ENCODE measurements at regions not wholly inside any gene's neighbourhood (a gene's known extent, or its start where the extent isn't known, plus 50 kb on each side); places are given as distances from the start of the nearest gene placed in this dataset.

- no peak overlapping the region for H3K4me3 ChIP-seq (ENCODE audit: low read length)
- DNase-seq (ENCODE audit: low read depth, low spot score): no peak
Observed at GRCh38 chr5:171637811-171638210, 147.8 kb upstream of the SMIM23 start.

- H3K4me3 ChIP-seq (ENCODE audit: low read length): no peak overlapping the region
- DNase-seq (ENCODE audit: low read depth, low spot score): no peak
Observed at GRCh38 chr5:171639205-171639621, 146.4 kb upstream of the SMIM23 start.

- no peak overlapping the region for H3K4me3 ChIP-seq (ENCODE audit: low read length)
- no peak for DNase-seq (ENCODE audit: low read depth, low spot score)
Observed at GRCh38 chr5:171639966-171640365, 145.7 kb upstream of the SMIM23 start.

GRCh38 chr5:171640480-171640879 lies 145.1 kb upstream of the SMIM23 start:
- no peak for DNase-seq (ENCODE audit: low read depth, low spot score)

GRCh38 chr5:171641891-171642290 lies 143.7 kb upstream of the SMIM23 start:
- no peak for DNase-seq (ENCODE audit: low read depth, low spot score)
- no peak overlapping the region for H3K4me3 ChIP-seq (ENCODE audit: low read length)

More at GRCh38 chr5:171640480-171640879, 145.1 kb upstream of the SMIM23 start:
- H3K4me3 ChIP-seq (ENCODE audit: low read length): no peak overlapping the region

GRCh38 chr5:171642894-171643293 lies 142.7 kb upstream of the SMIM23 start:
- no peak for DNase-seq (ENCODE audit: low read depth, low spot score)
- no peak overlapping the region for H3K4me3 ChIP-seq (ENCODE audit: low read length)

- DNase-seq (ENCODE audit: low read depth, low spot score): no peak
- no peak overlapping the region for H3K4me3 ChIP-seq (ENCODE audit: low read length)
Observed at GRCh38 chr5:171644536-171644935, 141.1 kb upstream of the SMIM23 start.

- no peak overlapping the region for H3K4me3 ChIP-seq (ENCODE audit: low read length)
- no peak for DNase-seq (ENCODE audit: low read depth, low spot score)
Observed at GRCh38 chr5:171646102-171647042, 139.2 kb upstream of the SMIM23 start.

DNA sequence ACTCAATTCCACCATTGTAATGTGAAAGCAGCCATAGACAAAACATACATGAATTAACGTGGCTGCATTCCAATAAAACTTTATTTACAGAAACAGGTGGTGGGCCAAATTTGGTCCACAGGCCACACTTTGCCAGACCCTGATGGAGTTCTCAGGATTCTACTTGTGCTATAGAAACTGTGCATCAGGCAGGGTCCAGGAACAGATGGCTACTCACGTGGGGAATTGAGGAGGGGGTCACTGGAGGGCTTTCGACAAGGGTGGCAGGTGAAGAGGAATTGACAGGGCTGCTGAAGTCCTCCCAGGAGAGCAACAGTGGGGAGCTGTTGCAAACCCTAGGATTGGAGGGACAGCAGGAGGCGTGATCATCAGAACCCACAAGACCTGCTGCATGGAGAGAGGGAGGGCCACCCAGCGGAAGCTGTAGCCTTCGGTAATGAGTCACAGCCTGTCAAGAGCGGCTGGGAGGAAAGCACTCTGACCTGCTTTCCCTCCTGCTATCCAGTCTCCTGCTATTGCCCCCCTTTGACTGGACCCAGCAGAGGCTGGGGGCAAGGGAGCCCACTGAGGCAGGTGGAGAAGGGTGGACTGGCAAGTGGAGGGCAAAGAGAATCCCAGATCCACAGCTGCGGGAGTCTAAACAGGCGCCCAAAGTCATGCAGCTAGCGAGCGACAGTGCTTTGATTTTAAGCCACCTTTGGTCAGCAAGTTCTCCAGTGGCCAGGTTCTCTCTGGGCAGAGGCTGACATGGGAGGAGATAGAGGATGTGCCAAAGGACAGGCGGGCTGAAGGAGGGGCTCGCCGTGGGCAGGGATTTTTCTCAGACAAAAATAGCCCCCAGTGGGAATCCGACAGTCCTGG lies 138.3 kb upstream of the SMIM23 start:
- H3K4me3 ChIP-seq (ENCODE audit: low read length): no peak overlapping the region
- DNase-seq (ENCODE audit: low read depth, low spot score): no peak

GRCh38 chr5:171647904-171648260 lies 137.7 kb upstream of the SMIM23 start:
- H3K4me3 ChIP-seq (ENCODE audit: low read length): no peak overlapping the region
- no peak for DNase-seq (ENCODE audit: low read depth, low spot score)

DNA sequence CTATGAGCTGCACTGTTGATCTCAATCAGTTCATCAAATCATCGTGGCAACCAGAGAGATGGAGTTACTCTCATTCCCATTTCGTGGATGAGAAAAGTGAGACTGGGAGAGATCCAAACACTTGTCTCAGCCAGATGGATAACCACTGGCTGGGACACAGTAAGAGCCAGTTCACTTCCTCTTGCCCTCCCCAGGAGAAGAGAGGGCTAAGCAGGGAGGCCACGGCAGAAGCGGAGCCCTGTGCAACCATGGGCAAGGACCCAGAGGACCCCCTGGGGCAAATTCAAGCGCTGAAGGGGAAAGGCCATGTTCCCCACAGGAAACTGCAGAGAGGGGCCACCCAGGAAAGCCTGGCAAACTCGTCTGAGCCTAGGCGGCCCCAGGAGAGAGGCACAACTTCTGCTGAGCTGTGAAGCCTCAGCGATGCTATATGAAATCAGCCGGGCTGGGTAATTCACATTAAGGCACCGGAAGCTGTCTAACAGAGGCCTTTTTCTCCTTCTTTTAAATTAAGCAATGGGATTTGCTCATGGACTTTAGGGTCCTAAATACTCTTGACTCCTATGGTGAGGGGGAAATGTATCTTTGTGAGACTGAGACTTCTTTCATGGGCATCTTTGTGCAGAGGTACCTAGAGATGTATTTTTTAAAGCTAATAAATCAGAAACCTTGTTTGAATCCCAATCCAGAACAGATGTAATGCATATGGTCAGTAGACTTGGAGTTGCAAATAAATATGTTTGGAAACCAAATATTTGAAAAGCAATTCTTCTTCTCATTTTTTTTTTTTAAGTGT lies 137.1 kb upstream of the SMIM23 start:
- H3K4me3 ChIP-seq (ENCODE audit: low read length): no peak overlapping the region

GRCh38 chr5:171649075-171649401 lies 136.6 kb upstream of the SMIM23 start:
- no peak overlapping the region for H3K4me3 ChIP-seq (ENCODE audit: low read length)
- no peak for DNase-seq (ENCODE audit: low read depth, low spot score)

More for the DNA sequence above, 137.1 kb upstream of the SMIM23 start:
- DNase-seq (ENCODE audit: low read depth, low spot score): no peak

DNA sequence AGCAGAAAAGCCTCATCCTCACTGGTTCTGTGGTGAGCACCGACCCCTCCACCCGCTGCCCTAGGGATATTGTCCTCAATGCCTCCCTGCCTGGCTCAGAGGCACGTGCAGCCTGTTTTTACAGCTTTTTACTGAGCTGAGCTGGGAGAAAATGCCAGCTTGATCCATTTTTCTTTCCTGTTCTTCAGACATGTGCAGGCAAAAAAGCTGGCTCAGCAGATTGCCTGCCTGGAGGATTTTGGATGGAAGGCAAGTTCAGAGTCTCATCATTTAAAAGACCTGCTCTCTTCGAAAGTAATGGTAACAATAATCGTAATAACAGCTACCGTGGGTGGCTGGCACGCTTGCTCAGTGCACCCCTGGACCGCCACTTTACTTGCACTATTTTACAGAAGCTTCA lies 135.0 kb upstream of the SMIM23 start:
- no peak for DNase-seq (ENCODE audit: low read depth, low spot score)
- H3K4me3 ChIP-seq (ENCODE audit: low read length): no peak overlapping the region

- no peak for DNase-seq (ENCODE audit: low read depth, low spot score)
- H3K4me3 ChIP-seq (ENCODE audit: low read length): no peak overlapping the region
Observed at GRCh38 chr5:171651102-171651501, 134.5 kb upstream of the SMIM23 start.

GRCh38 chr5:171654881-171655280 lies 130.7 kb upstream of the SMIM23 start:
- H3K4me3 ChIP-seq (ENCODE audit: low read length): no peak overlapping the region
- DNase-seq (ENCODE audit: low read depth, low spot score): no peak

GRCh38 chr5:171657473-171657872 lies 128.1 kb upstream of the SMIM23 start:
- no peak for DNase-seq (ENCODE audit: low read depth, low spot score)
- H3K4me3 ChIP-seq (ENCODE audit: low read length): no peak overlapping the region

DNA sequence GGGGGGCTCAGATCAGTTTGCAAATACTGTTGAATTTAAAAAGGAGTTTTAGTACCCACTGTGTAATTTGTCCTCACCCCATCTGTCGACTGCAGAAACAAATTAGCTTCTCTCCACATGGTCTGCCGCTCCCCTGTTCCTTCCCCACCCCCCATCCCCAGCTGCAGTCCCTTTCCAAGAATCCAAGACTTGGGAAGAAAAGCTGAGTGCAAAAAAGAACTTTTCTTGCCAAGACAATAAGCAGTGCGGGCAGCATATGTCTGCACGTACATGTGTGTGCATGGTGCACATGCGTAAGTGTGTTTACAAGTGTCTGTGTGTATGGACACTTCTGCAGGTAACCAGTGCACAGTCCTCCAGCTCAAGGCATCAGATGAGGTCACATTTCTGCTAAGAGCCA lies 125.7 kb upstream of the SMIM23 start:
- H3K4me3 ChIP-seq (ENCODE audit: low read length): no peak overlapping the region
- no peak for DNase-seq (ENCODE audit: low read depth, low spot score)

- no peak overlapping the region for H3K4me3 ChIP-seq (ENCODE audit: low read length)
- DNase-seq (ENCODE audit: low read depth, low spot score): no peak
Observed at GRCh38 chr5:171660434-171660833, 125.2 kb upstream of the SMIM23 start.

DNA sequence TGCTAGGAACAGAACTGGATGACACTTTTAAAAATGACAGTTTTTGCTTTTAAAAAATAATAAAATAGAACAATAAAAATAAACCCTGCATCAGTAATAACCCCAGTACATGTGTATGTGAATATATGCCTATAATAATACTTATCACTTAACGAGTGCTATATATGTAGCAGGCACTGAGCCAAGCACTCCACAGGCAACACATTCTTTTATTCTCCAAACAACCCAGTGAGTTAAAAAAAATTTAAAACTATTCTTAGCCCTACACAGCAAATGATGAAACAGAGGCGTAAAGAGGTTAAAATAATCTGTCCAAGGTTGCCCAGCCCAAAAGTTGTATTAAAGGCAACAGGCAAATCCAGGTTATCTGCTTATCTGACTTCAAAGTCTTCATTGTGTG lies 124.5 kb upstream of the SMIM23 start:
- DNase-seq (ENCODE audit: low read depth, low spot score): no peak
- H3K4me3 ChIP-seq (ENCODE audit: low read length): no peak overlapping the region
